Activated CD8-positive, alpha-beta T cell treated with anti-CD3 and anti-CD28 coated beads for 36 hours (primary cell): ENCODE measurements at regions not wholly inside any gene's neighbourhood (a gene's known extent, or its start where the extent isn't known, plus 50 kb on each side); places are given as distances from the start of the nearest gene placed in this dataset.
A peak's percentile ranks its signal among the peaks of the same experiment; 100 is the strongest.

Experiments used
- ATAC-seq: fragments of 200-7000 bp; cut with Tn5 transposase; one replicate; pipeline ENCODE4 v1.10.0; 2021; ENCODE audit warnings: mild to moderate bottlenecking, moderate library complexity
- CTCF ChIA-PET: fragments of 350-600 bp; sonication (Branson Sonifier 250); formaldehyde crosslinking; loops from one replicate; lab custom pipeline; 2021; ENCODE audit warnings: antibody characterized with exemption; lab: Charles Lee
- POLR2A ChIA-PET: fragments of 350-600 bp; sonication (Branson Sonifier 250); formaldehyde crosslinking; loops from one replicate; lab custom pipeline; 2021; ENCODE audit warnings: antibody characterized with exemption; lab: Charles Lee
- DNase-seq: peaks from one replicate; pipeline ENCODE4 v3.0.0-alpha.2; 2020
- H3K27ac Mint-ChIP-seq: one replicate; pipeline ENCODE4 v1.8.0; 2021; ENCODE audit warnings: mild to moderate bottlenecking, mixed read lengths
- H3K27me3 Mint-ChIP-seq: one replicate; pipeline ENCODE4 v1.8.0; 2021; ENCODE audit warnings: mixed read lengths
- H3K36me3 Mint-ChIP-seq: one replicate; pipeline ENCODE4 v1.8.0; 2021; ENCODE audit warnings: low read depth, mixed read lengths
- H3K4me1 Mint-ChIP-seq: one replicate; pipeline ENCODE4 v1.8.0; 2021; ENCODE audit warnings: low read depth, mixed read lengths
- H3K4me3 Mint-ChIP-seq: one replicate; pipeline ENCODE4 v1.8.0; 2021; ENCODE audit warnings: mild to moderate bottlenecking, moderate library complexity, mixed read lengths
- H3K9me3 Mint-ChIP-seq: one replicate; pipeline ENCODE4 v1.8.0; 2021; ENCODE audit warnings: mixed read lengths
- CTCF ChIP-seq: fragments of 200-600 bp; IDR thresholded peaks from one replicate; pipeline ENCODE4 v1.8.0; 2022; ENCODE audit warnings: antibody characterized with exemption, mild to moderate bottlenecking
- intact Hi-C: fragments of 100-400 bp; cut with micrococcal nuclease; formaldehyde crosslinking; loops from one replicate; pipeline ENCODE4 v1.10.0; 2022

DNA sequence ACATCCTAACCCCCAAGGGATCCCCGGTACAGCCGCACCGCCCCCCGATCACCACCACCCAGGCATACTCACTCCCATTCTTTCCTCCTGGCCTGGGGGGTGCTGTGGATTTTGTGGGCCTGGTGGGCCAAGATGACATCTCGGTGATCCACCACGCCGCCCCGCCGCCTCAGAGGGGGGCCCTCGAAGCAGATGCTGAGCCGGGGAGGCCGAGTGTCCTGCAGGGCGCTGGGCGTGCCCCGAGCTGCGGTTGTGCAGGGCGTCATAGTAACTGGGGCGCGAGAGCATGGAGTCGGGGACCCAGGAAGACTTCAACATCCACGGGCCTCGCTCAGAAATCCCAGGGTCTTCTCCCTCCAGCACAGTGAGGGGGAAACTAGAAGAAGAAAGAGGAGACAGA, 93.4 kb upstream of the CACNA1A start:
- no peak for DNase-seq
- Mint-ChIP-seq H3K9me3 (no peaks in the 10 kb centered on the region), H3K4me3 (no peak overlapping the region), H3K36me3 (no peaks in the 10 kb centered on the region), H3K27me3 (peaks cover 6% of the 10 kb centered on the region), H3K4me1 (peaks cover 2% of the 10 kb centered on the region), H3K27ac (no peak overlapping the region)
- no peak for TF ChIP-seq CTCF
- ChIA-PET POLR2A (no interaction called here), CTCF (interaction anchor here (0.7 to 2.1 kb wide), 3 partner anchors 10 to 12 kb away, joined by 3 to 8 read pairs (median 4); no protein-coding TSS in a partner anchor)
- intact Hi-C loops = loop anchor here (10.0 kb wide), 1 partner anchor 265 kb away; no protein-coding TSS in a partner anchor
- no peak for ATAC-seq

DNA sequence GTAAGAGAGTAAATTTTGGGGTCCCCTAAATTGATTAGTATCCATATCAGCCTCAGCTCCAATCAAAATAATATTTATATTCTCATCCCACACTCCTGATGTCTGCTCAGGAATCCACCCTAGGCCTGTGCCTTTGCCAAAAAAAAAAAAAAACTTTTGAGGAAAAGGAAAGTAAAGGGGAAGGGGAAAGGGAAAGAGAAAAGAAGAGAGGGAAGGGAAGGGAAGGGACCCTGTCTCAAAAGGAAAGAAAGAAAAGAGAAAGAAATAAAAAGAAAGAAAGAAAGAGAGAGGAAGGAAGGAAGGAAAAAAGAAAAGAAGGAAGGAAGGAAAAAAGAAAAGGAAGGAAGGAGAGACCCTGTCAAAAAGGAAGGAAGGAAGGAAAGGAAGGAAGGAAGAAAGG, 91.8 kb upstream of the CACNA1A start:
- ATAC-seq (no peak), DNase-seq (no peak)
- intact Hi-C loops = loop anchor here (10.0 kb wide), 1 partner anchor 267 kb away; no protein-coding TSS in a partner anchor
- H3K4me3 Mint-ChIP-seq = no peak overlapping the region
- ChIA-PET POLR2A (no interaction called here), CTCF (interaction anchor here (0.5 to 2.1 kb wide), 9 partner anchors 8 to 518 kb away, joined by 3 to 8 read pairs (median 3); partner anchors contain the start of genes C19orf53 and ZSWIM4)
- H3K27me3 Mint-ChIP-seq = peaks cover 6% of the 10 kb centered on the region
- no peaks in the 10 kb centered on the region for H3K9me3 Mint-ChIP-seq
- H3K27ac Mint-ChIP-seq = no peak overlapping the region
- no peaks in the 10 kb centered on the region for H3K36me3 Mint-ChIP-seq
- TF ChIP-seq CTCF = no peak
- H3K4me1 Mint-ChIP-seq = no peaks in the 10 kb centered on the region

- intact Hi-C loops = loop anchor here (10.0 kb wide), 1 partner anchor 267 kb away; no protein-coding TSS in a partner anchor
- H3K4me1 Mint-ChIP-seq = no peaks in the 10 kb centered on the region
- H3K9me3 Mint-ChIP-seq = no peaks in the 10 kb centered on the region
- DNase-seq = peak; percentile 63
- POLR2A ChIA-PET = no interaction called here
- H3K4me3 Mint-ChIP-seq = no peak overlapping the region
- H3K27me3 Mint-ChIP-seq = peaks cover 6% of the 10 kb centered on the region
- no peaks in the 10 kb centered on the region for H3K36me3 Mint-ChIP-seq
- peak; percentile 58 for TF ChIP-seq CTCF
- ATAC-seq = peak; percentile 87
- no peak overlapping the region for H3K27ac Mint-ChIP-seq
- CTCF ChIA-PET = interaction anchor here (0.5 to 2.1 kb wide), 9 partner anchors 8 to 518 kb away, joined by 3 to 8 read pairs (median 3); partner anchors contain the start of genes C19orf53 and ZSWIM4
Measured at GRCh38 chr19:13597640-13598039, 91.4 kb upstream of the CACNA1A start.

DNA sequence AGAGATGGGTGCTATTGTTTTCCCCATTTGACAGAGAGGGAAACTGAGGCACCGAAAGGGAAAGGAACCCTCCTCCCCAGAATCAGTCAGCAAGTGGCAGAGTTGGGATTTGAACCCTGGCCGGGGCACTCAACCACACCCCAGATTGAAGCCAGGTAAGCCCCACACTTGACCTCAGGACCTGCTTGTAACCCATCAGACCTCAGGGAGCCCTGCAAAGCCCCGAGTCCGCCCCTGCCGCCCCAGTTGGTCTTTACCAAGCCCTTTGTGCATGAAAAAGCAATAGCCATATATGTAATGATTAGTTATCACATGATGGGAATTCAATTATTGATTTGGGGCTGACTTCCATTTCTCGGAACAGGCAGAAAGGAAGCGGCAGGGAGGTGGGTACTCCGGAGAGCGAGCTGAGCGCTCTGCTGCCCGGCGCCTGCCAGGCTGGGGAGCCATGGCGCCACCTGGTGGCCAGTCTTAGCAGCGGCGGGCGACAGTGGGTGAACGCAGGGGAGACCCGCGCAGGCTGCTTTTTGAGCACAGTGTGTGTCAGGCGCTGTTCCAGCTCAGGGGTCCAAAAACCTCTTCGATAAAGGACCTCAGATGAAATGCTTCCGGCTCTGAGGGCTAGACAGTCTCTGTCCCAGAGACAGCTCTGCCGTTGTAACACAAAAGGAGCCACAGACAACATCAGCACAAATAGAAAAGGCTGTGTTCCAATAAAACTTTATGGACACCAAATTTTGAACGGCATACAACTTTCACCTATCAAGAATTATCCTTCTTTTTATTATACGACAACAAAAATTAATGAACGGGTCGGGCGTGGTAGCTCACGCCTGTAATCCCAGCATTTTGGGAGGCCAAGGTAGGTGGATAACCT, 82.9 kb upstream of the CACNA1A start:
- H3K4me3 Mint-ChIP-seq = no peak overlapping the region
- no peaks in the 10 kb centered on the region for H3K36me3 Mint-ChIP-seq
- CTCF ChIA-PET = interaction anchor here (0.6 to 7.4 kb wide), 30 partner anchors 9 to 527 kb away, joined by 3 to 50 read pairs (median 4); no protein-coding TSS in a partner anchor
- peak; percentile 86 for DNase-seq
- intact Hi-C loops = loop anchor here (2.0 kb wide), 1 partner anchor 312 kb away; no protein-coding TSS in a partner anchor
- H3K4me1 Mint-ChIP-seq = no peaks in the 10 kb centered on the region
- POLR2A ChIA-PET = interaction anchor here (1.0 kb wide), 2 partner anchors 11 to 312 kb away, joined by 4 read pairs; no protein-coding TSS in a partner anchor
- H3K27me3 Mint-ChIP-seq = peaks cover 4% of the 10 kb centered on the region
- no peaks in the 10 kb centered on the region for H3K9me3 Mint-ChIP-seq
- H3K27ac Mint-ChIP-seq = no peak overlapping the region
- peak; percentile 98 for ATAC-seq
- TF ChIP-seq CTCF = peak; percentile 93
